ENCODE measurements at regions not wholly inside any gene's neighbourhood (a gene's known extent, or its start where the extent isn't known, plus 50 kb on each side); places are given as distances from the start of the nearest gene placed in this dataset.
A peak's percentile ranks its signal among the peaks of the same experiment; 100 is the strongest.
"Not testable (repeated sequence)": the region's sequence is repeated elsewhere in the genome, so short reads cannot be mapped to it uniquely, and the experiment has no call there.

DNA sequence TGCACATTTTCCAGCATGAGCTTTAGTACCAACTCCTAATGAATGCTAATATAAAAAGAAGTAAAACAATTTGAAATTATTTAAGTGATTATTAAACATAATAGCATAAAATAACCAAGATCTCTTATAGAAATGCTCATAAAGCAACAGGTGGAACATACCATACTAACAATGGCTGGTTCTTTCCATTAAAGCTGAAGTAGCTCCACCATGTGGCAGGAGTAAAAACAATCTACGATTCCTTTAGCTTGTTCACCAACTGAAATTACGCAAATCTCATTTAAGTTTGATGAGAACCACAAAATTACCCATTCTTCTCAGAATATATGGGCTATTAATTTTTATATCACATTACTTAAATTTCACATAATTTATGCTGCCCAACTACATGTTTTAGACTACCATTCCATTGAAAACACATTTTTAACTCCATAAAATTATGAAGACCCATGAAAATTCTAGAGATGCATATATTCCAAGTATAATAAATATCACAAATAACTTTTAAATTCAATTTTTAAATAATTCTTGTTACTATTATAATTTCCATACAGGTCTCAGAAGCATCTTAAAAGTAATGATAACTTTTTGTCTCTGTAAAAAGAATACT, 213.6 kb downstream of the DAD1 start:
- WGBS (ENCODE audit: insufficient coverage, low coverage, low lambda C conversion rate, missing lambda C conversion rate): 10% methylated on average over 2 of the region's 2 CpGs
- Histone ChIP-seq H3K27ac (no peak overlapping the region), H3K4me3 (no peak overlapping the region), H3K9me3 (no peaks in the 10 kb centered on the region), H3K36me3 (no peaks in the 10 kb centered on the region), H3K4me1 (no peaks in the 10 kb centered on the region), H3K27me3 (peaks cover 0 to 5% of the 10 kb centered on the region in 2 donors)
- ATAC-seq: peak in 3 of 4 donors; percentile 56 to 66 (median 58)
- TF ChIP-seq POLR2A (IDR thresholded peaks at IDR 0.05): no peak
- TF ChIP-seq, protein P1, sequence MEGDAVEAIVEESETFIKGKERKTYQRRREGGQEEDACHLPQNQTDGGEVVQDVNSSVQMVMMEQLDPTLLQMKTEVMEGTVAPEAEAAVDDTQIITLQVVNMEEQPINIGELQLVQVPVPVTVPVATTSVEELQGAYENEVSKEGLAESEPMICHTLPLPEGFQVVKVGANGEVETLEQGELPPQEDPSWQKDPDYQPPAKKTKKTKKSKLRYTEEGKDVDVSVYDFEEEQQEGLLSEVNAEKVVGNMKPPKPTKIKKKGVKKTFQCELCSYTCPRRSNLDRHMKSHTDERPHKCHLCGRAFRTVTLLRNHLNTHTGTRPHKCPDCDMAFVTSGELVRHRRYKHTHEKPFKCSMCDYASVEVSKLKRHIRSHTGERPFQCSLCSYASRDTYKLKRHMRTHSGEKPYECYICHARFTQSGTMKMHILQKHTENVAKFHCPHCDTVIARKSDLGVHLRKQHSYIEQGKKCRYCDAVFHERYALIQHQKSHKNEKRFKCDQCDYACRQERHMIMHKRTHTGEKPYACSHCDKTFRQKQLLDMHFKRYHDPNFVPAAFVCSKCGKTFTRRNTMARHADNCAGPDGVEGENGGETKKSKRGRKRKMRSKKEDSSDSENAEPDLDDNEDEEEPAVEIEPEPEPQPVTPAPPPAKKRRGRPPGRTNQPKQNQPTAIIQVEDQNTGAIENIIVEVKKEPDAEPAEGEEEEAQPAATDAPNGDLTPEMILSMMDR (IDR thresholded peaks at IDR 0.05): peak; percentile 39 to 63 (median 48)
- intact Hi-C loops (cut with DNase I): no loop called here
- DNase-seq: no peak

DNA sequence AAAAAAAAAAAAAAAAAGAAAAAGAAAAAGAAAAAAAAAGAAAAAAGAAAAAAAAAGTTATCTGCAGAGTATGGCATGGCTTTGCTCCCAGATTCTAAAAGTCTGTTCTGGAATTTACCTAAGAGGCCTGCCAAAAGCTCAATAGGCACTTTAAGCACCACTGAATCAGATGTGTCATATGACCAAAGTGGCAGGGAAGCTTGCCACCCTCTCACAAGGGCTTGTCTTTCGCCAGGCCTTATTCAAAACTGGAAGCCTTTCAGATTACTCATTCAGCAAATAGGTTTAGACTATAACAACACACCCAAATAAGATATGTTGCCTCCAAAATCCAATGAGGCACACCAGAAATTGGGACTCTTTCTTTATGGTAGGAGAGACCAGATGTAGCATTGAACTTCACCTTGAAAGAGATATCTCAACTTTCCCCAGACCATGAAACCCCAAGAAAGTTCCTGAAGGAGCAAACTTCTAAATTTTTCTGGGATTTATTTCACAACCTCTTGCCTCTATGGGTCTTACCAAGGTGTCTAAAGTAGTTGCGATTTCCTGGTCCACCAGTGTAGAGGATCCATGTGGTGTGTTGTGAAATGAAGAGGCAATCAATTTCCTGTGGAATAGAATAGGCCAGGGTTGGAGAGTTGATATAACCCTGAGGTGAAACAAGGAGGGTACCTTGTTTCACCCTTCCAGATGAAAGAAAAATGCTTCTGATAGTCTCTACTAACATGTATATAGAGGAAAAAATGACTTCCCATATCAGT, 218.8 kb downstream of the DAD1 start:
- Histone ChIP-seq H3K9me3 (no peaks in the 10 kb centered on the region), H3K4me3 (no peak overlapping the region), H3K27ac (no peak overlapping the region), H3K27me3 (no peaks in the 10 kb centered on the region), H3K36me3 (no peaks in the 10 kb centered on the region), H3K4me1 (no peaks in the 10 kb centered on the region)
- TF ChIP-seq, protein P1 (IDR thresholded peaks at IDR 0.05): no peak
- no peak for TF ChIP-seq POLR2A (IDR thresholded peaks at IDR 0.05)
- intact Hi-C loops (cut with DNase I): no loop called here
- WGBS (ENCODE audit: insufficient coverage, low coverage, low lambda C conversion rate, missing lambda C conversion rate): 67% methylated on average over 2 of the region's 2 CpGs
- ATAC-seq (peak in 1 of 4 donors; percentile 79), DNase-seq (no peak)

DNA sequence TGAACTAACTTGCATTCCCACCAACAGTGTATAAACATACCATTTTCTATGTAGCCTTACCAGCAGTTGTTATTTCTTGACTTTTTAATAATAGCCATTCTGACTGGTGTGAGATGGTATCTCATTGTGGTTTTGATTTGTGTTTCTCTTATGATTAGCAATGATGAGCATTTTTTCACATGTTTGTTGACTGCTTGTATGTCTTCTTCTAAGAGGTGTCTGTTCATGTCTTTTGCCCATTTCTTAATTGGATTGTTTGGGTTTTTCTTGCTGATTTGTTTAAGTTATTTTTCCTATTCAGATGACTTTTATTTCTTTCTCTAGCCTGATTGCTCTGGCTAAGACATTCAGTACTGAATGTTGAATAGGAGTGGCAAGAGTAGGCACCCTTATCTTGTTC, 230.3 kb downstream of the DAD1 start:
- H3K27ac ChIP-seq: no peak overlapping the region
- TF ChIP-seq, protein P1 (IDR thresholded peaks at IDR 0.05): no peak
- no peak for TF ChIP-seq POLR2A (IDR thresholded peaks at IDR 0.05)
- H3K9me3 ChIP-seq: no peaks in the 10 kb centered on the region
- no peak overlapping the region for H3K4me3 ChIP-seq
- ATAC-seq (no peak), DNase-seq (no peak)
- no peaks in the 10 kb centered on the region for H3K36me3 ChIP-seq
- intact Hi-C loops (cut with DNase I): no loop called here
- H3K4me1 ChIP-seq: no peaks in the 10 kb centered on the region
- H3K27me3 ChIP-seq: no peaks in the 10 kb centered on the region

DNA sequence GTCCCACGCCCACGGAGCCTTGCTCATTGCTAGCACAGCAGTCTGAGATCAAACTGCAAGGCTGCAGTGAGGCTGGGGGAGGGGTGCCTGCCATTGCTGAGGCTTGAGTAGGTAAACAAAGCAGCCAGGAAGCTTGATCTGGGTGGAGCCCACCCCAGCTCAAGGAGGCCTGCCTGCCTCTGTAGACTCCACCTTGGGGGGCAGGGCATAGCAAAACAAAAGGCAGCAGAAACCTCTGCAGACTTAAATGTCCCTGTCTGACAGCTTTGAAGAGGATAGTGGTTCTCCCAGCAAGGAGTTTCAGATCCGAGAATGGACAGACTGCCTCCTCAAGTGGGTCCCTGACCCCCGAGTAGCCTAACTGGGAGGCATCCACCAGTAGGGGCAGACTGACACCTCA, 239.7 kb downstream of the DAD1 start:
- H3K27me3 ChIP-seq; H3K9me3 ChIP-seq; H3K4me1 ChIP-seq; H3K36me3 ChIP-seq; H3K27ac ChIP-seq; DNase-seq; ATAC-seq; H3K4me3 ChIP-seq; intact Hi-C loops (cut with DNase I): not testable (repeated sequence)
- 0% methylated on average over 1 of the region's 4 CpGs for WGBS (ENCODE audit: insufficient coverage, low coverage, low lambda C conversion rate, missing lambda C conversion rate)

DNA sequence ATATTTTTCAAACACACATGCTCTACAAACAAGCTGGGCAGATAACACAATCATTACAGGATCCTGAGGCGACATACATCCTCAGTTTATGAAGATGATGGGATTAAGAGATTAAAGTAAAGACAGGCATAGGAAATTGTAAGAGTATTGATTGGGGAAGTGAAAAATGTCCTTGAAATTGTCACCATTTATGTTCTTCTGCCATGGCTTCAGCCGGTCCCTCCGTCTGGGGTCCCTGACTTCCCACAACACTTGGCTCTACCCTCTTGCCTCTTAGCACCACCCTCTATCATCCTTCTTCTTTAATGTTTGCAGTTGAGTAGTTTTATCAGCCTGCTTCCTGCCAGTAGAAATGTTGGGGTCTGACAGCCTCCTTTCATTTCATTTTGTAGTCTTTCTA, 244.4 kb downstream of the DAD1 start:
- WGBS (ENCODE audit: insufficient coverage, low coverage, low lambda C conversion rate, missing lambda C conversion rate): 63% methylated on average over 3 of the region's 3 CpGs
- H3K9me3 ChIP-seq: no peaks in the 10 kb centered on the region
- H3K4me3 ChIP-seq: no peak overlapping the region
- intact Hi-C loops (cut with DNase I): no loop called here
- no peaks in the 10 kb centered on the region for H3K4me1 ChIP-seq
- no peaks in the 10 kb centered on the region for H3K27me3 ChIP-seq
- no peak for DNase-seq
- no peak for TF ChIP-seq POLR2A (IDR thresholded peaks at IDR 0.05)
- no peak overlapping the region for H3K27ac ChIP-seq
- H3K36me3 ChIP-seq: no peaks in the 10 kb centered on the region
- no peak for ATAC-seq

DNA sequence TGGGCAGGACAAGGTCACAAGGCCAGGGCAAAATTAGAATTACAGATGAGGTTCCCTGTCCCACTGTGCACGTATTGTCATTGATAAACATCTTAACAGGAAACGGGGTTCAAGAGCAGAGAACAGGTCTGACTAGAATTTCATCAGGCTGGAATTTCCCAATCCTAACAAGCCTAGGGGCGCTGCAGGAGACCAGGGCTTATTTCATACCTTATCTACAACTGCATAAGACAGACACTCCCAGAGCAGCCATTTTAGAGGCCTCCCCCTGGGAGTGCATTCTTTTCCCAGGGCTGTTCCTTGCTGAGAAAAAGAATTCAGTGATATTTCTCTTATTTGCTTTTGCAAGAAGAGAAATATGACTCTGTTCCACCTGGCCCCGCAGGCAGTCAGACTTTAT, 244.8 kb downstream of the DAD1 start:
- H3K4me1 ChIP-seq; intact Hi-C loops (cut with DNase I); H3K9me3 ChIP-seq; ATAC-seq; H3K36me3 ChIP-seq; H3K27me3 ChIP-seq; H3K4me3 ChIP-seq; DNase-seq; H3K27ac ChIP-seq: not testable (repeated sequence)
- 74% methylated on average over 4 of the region's 4 CpGs for WGBS (ENCODE audit: insufficient coverage, low coverage, low lambda C conversion rate, missing lambda C conversion rate)
